Fibroblast of pulmonary artery (primary cell): ENCODE measurements at regions not wholly inside any gene's neighbourhood (a gene's known extent, or its start where the extent isn't known, plus 50 kb on each side); places are given as distances from the start of the nearest gene placed in this dataset.

Experiments used
- DNase-seq: peaks from one replicate; pipeline ENCODE4 v3.0.0-alpha.2; 2010; ENCODE audit warnings: low read depth
- H3K4me3 ChIP-seq: replicated peaks from 2 replicates; pipeline ENCODE4 v1.5.1; 2011; ENCODE audit warnings: low read depth, mild to moderate bottlenecking, control low read depth, low read length, moderate library complexity
- TF ChIP-seq, protein P1 (sequence below): IDR thresholded peaks from 2 replicates; pipeline ENCODE4 v1.5.1; 2011; ENCODE audit warnings: mild to moderate bottlenecking, control low read depth, low read length, inconsistent platforms; ENCODE audit errors: missing control alignments

DNA sequence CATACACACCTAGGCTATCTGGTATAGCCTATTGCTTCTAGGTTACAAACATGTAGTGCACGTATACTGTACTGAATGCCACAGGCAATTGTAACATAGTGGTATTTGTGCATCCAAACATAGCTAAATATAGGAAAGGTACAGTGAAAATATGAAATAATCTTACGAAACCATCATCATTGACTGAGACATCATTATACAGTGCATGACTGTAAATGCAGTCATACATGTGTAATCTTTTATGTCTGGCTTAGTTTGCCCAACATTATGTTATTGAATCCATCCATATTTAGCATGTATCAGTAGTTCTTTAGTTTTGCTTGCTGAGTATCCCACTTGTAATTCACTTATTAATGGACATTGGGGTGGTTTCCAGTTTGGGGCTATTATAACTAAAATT, 124.9 kb downstream of the CYLD start:
- TF ChIP-seq, protein P1, sequence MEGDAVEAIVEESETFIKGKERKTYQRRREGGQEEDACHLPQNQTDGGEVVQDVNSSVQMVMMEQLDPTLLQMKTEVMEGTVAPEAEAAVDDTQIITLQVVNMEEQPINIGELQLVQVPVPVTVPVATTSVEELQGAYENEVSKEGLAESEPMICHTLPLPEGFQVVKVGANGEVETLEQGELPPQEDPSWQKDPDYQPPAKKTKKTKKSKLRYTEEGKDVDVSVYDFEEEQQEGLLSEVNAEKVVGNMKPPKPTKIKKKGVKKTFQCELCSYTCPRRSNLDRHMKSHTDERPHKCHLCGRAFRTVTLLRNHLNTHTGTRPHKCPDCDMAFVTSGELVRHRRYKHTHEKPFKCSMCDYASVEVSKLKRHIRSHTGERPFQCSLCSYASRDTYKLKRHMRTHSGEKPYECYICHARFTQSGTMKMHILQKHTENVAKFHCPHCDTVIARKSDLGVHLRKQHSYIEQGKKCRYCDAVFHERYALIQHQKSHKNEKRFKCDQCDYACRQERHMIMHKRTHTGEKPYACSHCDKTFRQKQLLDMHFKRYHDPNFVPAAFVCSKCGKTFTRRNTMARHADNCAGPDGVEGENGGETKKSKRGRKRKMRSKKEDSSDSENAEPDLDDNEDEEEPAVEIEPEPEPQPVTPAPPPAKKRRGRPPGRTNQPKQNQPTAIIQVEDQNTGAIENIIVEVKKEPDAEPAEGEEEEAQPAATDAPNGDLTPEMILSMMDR: no peak
- no peak for DNase-seq
- no peak overlapping the region for H3K4me3 ChIP-seq

DNA sequence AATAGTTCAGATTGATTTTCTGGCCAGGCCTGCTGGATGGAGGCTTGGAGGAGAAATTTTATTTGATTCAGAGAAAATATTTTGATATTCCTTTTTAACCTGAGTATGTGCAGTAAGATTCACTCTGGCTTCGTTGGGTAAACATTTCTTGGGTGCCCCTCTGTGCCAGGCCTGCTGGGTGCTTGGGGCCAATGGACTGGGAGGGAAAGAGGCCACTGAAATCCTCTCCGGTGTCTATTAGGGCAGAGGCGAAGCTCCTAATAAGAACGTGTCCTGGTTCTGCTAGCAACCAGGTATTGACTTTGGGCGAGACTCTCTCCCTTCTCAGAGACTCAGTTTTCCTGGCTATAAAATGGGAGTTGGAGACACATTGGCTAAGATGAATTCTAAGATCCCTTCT, 122.5 kb downstream of the CYLD start:
- H3K4me3 ChIP-seq: no peak overlapping the region
- TF ChIP-seq, protein P1: no peak
- DNase-seq: no peak

DNA sequence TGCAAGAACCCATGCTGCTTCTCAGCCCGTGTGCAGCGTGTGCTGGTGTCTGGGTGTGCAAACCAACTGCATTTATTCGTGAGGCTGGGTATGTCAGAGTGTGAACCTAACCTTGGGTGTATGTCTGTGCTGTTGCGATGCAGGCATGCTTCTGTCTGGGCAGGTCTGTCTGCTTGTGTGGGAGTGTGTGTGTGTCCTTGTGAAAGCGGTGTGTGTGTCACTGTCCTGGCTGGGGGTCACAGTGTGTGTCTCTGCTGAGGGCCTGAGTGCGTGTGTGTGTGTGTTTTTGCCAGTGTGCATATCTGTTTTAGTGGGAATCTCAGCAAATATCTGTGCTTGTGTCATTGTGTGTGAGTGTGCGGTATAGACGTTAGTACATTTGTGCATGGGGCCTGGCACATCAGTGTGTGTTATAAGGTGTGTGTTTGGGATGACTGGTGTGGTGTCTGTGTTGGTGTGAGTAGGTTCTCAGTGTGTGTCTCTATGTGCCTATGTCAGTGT, 121.8 kb downstream of the CYLD start:
- no peak overlapping the region for H3K4me3 ChIP-seq
- no peak for DNase-seq
- TF ChIP-seq, protein P1: no peak

DNA sequence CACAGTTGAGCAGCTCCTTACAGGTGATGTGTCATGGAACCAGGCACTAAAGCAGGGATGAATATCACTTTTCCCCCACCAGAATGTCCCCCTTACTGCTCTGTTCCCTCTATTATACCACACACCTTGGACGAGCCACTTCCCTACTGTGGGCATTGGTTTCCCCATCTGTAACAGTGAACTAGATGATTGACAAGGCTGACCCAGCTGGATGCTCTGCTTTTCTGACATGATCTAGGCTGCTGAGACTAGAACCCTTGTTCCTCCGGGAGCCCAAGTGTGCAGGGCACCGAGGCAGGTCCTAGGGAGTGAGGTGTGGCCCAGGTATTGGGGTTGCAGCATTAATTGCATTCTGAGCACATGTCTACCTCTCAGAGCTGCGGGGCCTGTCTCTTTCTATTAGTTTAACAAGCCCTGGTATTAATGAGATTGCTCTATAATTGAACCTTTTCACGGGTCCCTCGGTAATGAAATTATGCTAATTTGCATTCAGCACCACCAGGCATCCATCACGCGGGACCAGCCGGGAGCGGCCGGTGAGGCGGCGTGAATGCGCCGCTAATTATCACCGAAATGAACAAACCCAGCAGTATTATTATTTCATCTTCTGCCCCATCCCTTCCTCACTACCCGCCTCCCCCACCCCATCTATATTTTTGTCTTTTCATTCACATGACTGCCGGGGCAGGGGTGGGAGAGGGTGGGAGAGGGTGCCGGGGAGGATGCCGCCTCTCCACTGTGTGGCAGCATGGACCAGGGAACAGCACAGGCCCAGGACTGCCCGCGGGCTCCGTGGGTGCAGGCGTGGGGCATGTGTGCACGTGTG, 121.1 kb downstream of the CYLD start:
- TF ChIP-seq, protein P1: no peak
- no peak for DNase-seq
- H3K4me3 ChIP-seq: no peak overlapping the region

DNA sequence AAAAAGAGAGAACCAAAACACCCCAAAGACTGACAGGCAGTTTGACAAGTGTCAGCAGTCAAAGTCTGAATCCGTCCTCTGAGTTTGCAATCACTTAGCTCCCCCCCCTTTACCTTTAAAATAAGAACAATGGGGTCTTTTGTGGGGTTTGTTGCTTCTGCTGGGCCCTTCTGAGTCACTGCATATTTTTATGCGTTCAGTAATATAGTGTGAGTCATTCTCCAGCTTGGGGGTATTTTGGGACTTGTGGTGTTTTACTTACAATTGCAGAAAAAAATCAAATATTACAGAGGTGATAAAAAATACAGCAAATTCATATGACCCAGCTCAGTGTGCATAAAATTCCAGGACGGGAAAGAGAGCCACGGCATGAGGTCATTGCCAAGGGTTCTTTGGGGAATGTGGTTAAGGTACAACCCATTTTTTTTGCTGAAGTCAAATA, 120.1 kb downstream of the CYLD start:
- no peak overlapping the region for H3K4me3 ChIP-seq
- TF ChIP-seq, protein P1: no peak
- DNase-seq: peak; percentile 60

DNA sequence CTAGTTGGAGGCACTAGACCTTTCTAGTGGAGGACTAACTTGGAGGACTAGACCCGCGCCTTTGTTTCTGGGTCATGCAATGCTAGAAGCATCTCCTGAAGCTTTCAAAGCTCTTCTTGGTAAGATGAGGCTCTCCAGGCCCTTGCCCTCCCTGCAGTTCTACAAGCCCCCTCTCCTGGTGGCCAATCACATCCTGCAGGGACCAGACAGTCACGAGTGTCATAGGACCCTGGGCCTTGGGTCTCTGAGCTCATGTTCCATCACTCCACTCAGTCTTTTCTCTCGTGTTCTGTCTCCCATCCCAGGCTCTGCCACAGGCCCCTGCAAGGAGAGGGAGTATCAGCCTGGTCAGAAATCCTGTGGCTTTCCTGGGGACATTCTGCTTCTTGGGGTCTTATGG, 119.6 kb downstream of the CYLD start:
- no peak overlapping the region for H3K4me3 ChIP-seq
- DNase-seq: no peak
- TF ChIP-seq, protein P1: no peak
